SIG-M5 treated with dmso at 0.1 percent for 504 hours (cell line): ENCODE measurements at regions not wholly inside any gene's neighbourhood (a gene's known extent, or its start where the extent isn't known, plus 50 kb on each side); places are given as distances from the start of the nearest gene placed in this dataset.

Experiments used
- DNase-seq: peaks from one replicate; lab custom pipeline; 2025; ENCODE audit not compliant: unreplicated experiment; lab: John Stamatoyannopoulos, UW

- DNase-seq: no peak
Observed at GRCh38 chr2:21486445-21486844, 362.7 kb downstream of the TDRD15 start.

- no peak for DNase-seq
Observed at GRCh38 chr2:21489080-21489479, 365.3 kb downstream of the TDRD15 start.

- DNase-seq: no peak
Observed at GRCh38 chr2:21498016-21498415, 374.2 kb downstream of the TDRD15 start.

GRCh38 chr2:21500401-21500945 lies 376.7 kb downstream of the TDRD15 start:
- no peak for DNase-seq

GRCh38 chr2:21501376-21502027 lies 377.7 kb downstream of the TDRD15 start:
- DNase-seq: no peak

GRCh38 chr2:21515903-21516302 lies 392.1 kb downstream of the TDRD15 start:
- no peak for DNase-seq

- DNase-seq: no peak
Observed at GRCh38 chr2:21519412-21519811, 395.6 kb downstream of the TDRD15 start.

GRCh38 chr2:21519821-21520220 lies 396.1 kb downstream of the TDRD15 start:
- no peak for DNase-seq

GRCh38 chr2:21535826-21536225 lies 412.1 kb downstream of the TDRD15 start:
- DNase-seq: no peak

- DNase-seq: no peak
Observed at GRCh38 chr2:21539685-21540084, 415.9 kb downstream of the TDRD15 start.

GRCh38 chr2:21543630-21544029 lies 419.9 kb downstream of the TDRD15 start:
- no peak for DNase-seq

GRCh38 chr2:21544392-21544791 lies 420.6 kb downstream of the TDRD15 start:
- no peak for DNase-seq

- DNase-seq: peak; percentile 81
Observed at GRCh38 chr2:21552981-21553380, 429.2 kb downstream of the TDRD15 start.

GRCh38 chr2:21559351-21559750 lies 435.6 kb downstream of the TDRD15 start:
- no peak for DNase-seq

- DNase-seq: no peak
Observed at GRCh38 chr2:21561965-21562364, 438.2 kb downstream of the TDRD15 start.

GRCh38 chr2:21567395-21567794 lies 443.6 kb downstream of the TDRD15 start:
- no peak for DNase-seq

- no peak for DNase-seq
Observed at GRCh38 chr2:21571686-21572085, 447.9 kb downstream of the TDRD15 start.

GRCh38 chr2:21580391-21580790 lies 456.6 kb downstream of the TDRD15 start:
- DNase-seq: no peak

- no peak for DNase-seq
Observed at GRCh38 chr2:21585881-21586280, 462.1 kb downstream of the TDRD15 start.

- DNase-seq: no peak
Observed at GRCh38 chr2:21590026-21590690, 466.4 kb downstream of the TDRD15 start.

GRCh38 chr2:21591926-21592325 lies 468.2 kb downstream of the TDRD15 start:
- no peak for DNase-seq

- DNase-seq: no peak
Observed at GRCh38 chr2:21599417-21599816, 475.6 kb downstream of the TDRD15 start.

- DNase-seq: no peak
Observed at GRCh38 chr2:21602789-21603188, 479.0 kb downstream of the TDRD15 start.
